Left ventricle myocardium inferior (tissue), 1 donor: ENCODE measurements at regions not wholly inside any gene's neighbourhood (a gene's known extent, or its start where the extent isn't known, plus 50 kb on each side); places are given as distances from the start of the nearest gene placed in this dataset.

Experiments used
- DNase-seq: peaks from one replicate; pipeline ENCODE4 v3.0.0-alpha.2; 2020
- H3K27ac ChIP-seq: fragments of 200-600 bp; replicated peaks from 2 replicates; pipeline ENCODE4 v1.8.0; 2021
- H3K27me3 ChIP-seq: fragments of 200-600 bp; 2 replicates; pipeline ENCODE4 v1.8.0; 2021; ENCODE audit warnings: low read depth
- H3K36me3 ChIP-seq: fragments of 200-600 bp; 2 replicates; pipeline ENCODE4 v1.8.0; 2021
- H3K4me1 ChIP-seq: fragments of 200-600 bp; 2 replicates; pipeline ENCODE4 v1.8.0; 2021
- H3K4me3 ChIP-seq: fragments of 200-600 bp; 2 replicates; pipeline ENCODE4 v1.8.0; 2021; ENCODE audit warnings: mild to moderate bottlenecking, moderate library complexity
- H3K9me3 ChIP-seq: fragments of 200-600 bp; replicated peaks from 2 replicates; pipeline ENCODE4 v1.8.0; 2021
- intact Hi-C: fragments of 100-400 bp; cut with micrococcal nuclease; formaldehyde crosslinking; loops from one replicate; pipeline ENCODE4 v1.11.0; 2022
- TF ChIP-seq, protein P1 (sequence below): fragments of 200-600 bp; IDR thresholded peaks from 2 replicates; pipeline ENCODE4 v1.8.0; 2021; ENCODE audit warnings: antibody characterized with exemption, mild to moderate bottlenecking, borderline replicate concordance
- donor health status: DM: no; HTN: yes; CAD: no; lungs with severe emphysema.

DNA sequence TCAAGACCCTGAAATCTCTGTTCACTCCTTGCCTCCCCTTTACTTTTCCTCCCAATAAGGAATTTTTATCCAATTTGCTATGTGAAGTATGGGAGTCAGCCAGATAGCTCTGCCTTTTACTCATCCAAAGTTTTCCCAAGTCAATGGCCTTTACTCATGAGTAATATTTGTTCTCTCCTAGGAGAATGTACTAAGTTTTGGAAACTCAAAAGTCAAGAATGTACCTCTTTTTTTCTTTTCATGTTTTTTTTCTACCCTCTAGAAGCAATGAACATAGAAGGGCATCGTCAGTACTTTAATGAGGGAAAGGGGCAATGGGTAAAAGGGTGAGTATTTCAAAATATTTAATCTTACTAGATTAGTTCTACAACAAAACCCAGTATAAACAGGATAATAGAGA is 140.2 kb upstream of the SGCD start:
- Histone ChIP-seq H3K27me3 (no peaks in the 10 kb centered on the region), H3K4me1 (peaks cover 6% of the 10 kb centered on the region), H3K36me3 (no peaks in the 10 kb centered on the region), H3K4me3 (no peak overlapping the region), H3K9me3 (peaks cover 1% of the 10 kb centered on the region), H3K27ac (no peak overlapping the region)
- TF ChIP-seq, protein P1, sequence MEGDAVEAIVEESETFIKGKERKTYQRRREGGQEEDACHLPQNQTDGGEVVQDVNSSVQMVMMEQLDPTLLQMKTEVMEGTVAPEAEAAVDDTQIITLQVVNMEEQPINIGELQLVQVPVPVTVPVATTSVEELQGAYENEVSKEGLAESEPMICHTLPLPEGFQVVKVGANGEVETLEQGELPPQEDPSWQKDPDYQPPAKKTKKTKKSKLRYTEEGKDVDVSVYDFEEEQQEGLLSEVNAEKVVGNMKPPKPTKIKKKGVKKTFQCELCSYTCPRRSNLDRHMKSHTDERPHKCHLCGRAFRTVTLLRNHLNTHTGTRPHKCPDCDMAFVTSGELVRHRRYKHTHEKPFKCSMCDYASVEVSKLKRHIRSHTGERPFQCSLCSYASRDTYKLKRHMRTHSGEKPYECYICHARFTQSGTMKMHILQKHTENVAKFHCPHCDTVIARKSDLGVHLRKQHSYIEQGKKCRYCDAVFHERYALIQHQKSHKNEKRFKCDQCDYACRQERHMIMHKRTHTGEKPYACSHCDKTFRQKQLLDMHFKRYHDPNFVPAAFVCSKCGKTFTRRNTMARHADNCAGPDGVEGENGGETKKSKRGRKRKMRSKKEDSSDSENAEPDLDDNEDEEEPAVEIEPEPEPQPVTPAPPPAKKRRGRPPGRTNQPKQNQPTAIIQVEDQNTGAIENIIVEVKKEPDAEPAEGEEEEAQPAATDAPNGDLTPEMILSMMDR = no peak
- intact Hi-C loops = no loop called here
- no peak for DNase-seq

DNA sequence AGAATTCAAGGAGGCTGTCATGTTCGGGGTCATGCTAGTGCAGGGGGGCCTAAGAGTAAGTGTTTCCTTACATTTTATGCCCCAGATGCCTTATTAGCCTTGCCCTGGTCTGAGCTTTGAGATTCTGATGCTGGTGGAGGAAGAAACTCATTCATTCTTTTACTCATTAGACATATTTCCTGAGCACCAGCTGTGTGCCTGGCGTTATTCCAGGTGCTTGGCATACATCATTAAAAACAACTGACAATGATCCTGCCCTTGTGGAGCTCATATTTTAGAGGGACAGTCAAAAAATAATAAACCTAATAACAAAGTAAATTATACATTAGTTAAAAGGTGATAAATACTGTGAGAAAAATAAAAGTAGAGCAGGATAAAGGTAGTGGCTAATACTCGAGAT is 138.9 kb upstream of the SGCD start:
- H3K9me3 ChIP-seq = no peaks in the 10 kb centered on the region
- no peak for DNase-seq

DNA sequence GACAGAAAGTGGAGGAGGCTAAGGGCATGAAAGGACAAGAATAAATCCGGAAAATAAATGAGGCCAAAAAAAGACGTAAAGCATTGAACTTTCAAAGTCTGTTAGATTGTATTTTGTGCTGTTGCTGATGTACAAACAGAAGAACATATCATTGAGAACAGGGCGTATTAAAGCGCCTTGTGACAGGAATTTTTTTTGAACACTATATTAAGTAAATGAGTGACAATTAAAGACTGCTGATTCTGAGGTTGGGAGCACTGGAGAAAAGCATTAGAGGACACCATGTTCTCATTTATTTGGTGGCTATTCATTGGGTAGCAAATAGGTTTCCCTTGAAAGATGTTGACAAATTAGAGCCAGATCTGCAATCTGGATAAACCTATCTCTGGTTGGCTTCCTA is 137.3 kb upstream of the SGCD start:
- H3K27me3 ChIP-seq = no peaks in the 10 kb centered on the region
- no peaks in the 10 kb centered on the region for H3K36me3 ChIP-seq
- TF ChIP-seq, protein P1 = no peak
- no peaks in the 10 kb centered on the region for H3K9me3 ChIP-seq
- intact Hi-C loops = no loop called here
- H3K4me1 ChIP-seq = peaks cover 6% of the 10 kb centered on the region
- DNase-seq = no peak
- no peak overlapping the region for H3K27ac ChIP-seq
- H3K4me3 ChIP-seq = no peak overlapping the region

More for the DNA sequence above, 138.9 kb upstream of the SGCD start:
- intact Hi-C loops = no loop called here
- no peak overlapping the region for H3K4me3 ChIP-seq
- H3K27ac ChIP-seq = no peak overlapping the region
- no peaks in the 10 kb centered on the region for H3K36me3 ChIP-seq
- H3K4me1 ChIP-seq = peaks cover 6% of the 10 kb centered on the region
- TF ChIP-seq, protein P1 = no peak
- no peaks in the 10 kb centered on the region for H3K27me3 ChIP-seq

DNA sequence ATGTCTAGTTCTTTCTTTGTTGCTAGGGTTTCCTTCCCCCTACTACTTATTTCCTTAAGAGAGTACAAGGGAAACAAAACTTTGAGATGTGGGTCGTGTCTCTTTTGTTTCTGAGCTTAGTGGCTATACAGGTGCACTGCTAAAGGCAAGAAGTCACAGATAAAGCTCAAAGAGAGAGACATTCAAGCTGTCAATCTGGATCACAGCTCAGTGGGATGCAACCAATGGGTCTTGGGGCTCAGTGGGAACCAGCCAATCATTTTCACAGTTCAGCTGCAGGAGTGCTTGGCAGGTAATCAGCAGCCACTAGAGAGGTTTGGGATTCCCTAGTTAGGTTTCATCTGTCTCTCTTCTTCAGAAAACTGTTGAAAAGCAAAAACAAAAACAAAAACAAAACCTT is 135.4 kb upstream of the SGCD start:
- no peaks in the 10 kb centered on the region for H3K27me3 ChIP-seq
- peaks cover 6% of the 10 kb centered on the region for H3K4me1 ChIP-seq
- intact Hi-C loops = no loop called here
- TF ChIP-seq, protein P1 = no peak
- no peak overlapping the region for H3K27ac ChIP-seq
- no peak for DNase-seq
- H3K4me3 ChIP-seq = no peak overlapping the region
- H3K9me3 ChIP-seq = no peaks in the 10 kb centered on the region
- H3K36me3 ChIP-seq = no peaks in the 10 kb centered on the region

DNA sequence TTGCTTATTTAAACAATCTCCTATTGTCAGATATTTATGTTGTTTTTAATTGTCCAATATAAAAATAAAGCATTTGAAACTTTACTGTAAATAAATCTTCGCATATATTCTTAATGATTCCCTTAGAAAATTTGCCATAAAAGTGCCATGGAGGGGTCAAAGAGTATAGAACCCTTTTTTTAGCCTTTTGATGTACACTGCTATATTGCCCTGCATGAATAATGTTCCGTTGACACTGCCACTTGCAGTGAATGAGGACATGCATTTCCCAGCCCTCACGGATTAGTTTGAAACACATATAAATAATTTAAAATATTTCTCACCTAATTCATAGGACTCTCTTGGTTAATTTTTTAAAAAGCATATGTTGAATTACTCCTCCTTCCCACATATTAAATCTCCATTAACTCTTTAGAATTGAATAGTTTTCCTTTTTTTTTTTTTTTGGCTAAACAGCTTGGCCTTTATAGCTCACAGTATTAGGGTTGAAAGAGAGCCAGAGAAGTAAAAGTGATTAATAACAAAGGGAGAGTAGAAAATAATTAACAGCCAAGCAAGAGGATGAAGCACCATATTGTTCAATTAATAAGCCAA is 129.8 kb upstream of the SGCD start:
- Histone ChIP-seq H3K27ac (no peak overlapping the region), H3K36me3 (no peaks in the 10 kb centered on the region), H3K27me3 (no peaks in the 10 kb centered on the region), H3K9me3 (no peaks in the 10 kb centered on the region), H3K4me1 (peaks cover 10% of the 10 kb centered on the region), H3K4me3 (no peak overlapping the region)
- TF ChIP-seq, protein P1 = no peak
- no peak for DNase-seq
- intact Hi-C loops = no loop called here
